ENCODE measurements at regions not wholly inside any gene's neighbourhood (a gene's known extent, or its start where the extent isn't known, plus 50 kb on each side); places are given as distances from the start of the nearest gene placed in this dataset.

DNA sequence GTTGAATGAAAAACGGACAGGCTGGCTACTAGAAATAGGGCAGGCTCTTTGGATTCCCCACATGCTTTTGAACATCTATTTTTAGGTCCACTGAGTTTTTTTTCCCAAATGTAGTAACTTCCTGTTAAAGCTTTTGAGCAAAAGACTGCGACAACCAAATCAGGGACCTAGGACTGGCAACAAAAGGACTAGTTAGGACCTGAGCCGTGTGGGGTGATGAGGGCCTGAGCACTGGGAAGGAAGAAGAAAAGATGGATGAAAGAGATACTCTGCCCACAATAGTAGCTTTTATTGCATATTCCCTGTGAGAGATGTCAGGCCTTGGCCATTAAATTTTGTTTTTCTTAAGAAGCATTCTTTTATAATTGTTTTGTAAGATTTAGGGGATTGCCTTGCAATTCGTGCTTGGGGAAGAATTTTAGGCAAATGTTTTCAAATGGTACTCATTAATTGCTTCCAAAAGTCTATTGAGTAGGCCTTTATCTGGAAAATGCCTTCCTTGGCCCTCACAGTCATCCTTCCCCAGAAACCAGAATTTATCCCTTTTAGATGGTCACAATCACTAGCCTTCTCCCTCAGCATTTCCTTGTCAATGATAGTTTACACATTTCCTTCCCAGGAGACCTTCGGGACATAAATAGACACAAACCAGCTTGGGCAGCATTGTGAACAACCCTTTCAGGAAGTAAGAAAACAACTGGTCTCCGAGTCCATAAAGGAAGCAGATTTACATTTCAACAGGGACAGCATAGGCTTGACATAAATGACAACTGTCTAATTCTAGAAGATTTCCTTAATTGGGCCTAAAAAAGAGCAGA lies 166.5 kb downstream of the RMI1 start:
- Histone ChIP-seq H3K4me1 (peaks cover 0 to 21% (median 13%) of the 10 kb centered on the region in 4 donors), H3K9me3 (no peaks in the 10 kb centered on the region), H3K36me3 (no peaks in the 10 kb centered on the region), H3K27ac (peak overlapping the region; percentile 63 to 76), H3K4me3 (no peak overlapping the region), H3K27me3 (peaks cover 0 to 17% of the 10 kb centered on the region in 2 donors)
- intact Hi-C loops (cut with DNase I; ENCODE audit: low total_unique reads) = no loop called here
- no peak for DNase-seq
- TF ChIP-seq, protein P1, sequence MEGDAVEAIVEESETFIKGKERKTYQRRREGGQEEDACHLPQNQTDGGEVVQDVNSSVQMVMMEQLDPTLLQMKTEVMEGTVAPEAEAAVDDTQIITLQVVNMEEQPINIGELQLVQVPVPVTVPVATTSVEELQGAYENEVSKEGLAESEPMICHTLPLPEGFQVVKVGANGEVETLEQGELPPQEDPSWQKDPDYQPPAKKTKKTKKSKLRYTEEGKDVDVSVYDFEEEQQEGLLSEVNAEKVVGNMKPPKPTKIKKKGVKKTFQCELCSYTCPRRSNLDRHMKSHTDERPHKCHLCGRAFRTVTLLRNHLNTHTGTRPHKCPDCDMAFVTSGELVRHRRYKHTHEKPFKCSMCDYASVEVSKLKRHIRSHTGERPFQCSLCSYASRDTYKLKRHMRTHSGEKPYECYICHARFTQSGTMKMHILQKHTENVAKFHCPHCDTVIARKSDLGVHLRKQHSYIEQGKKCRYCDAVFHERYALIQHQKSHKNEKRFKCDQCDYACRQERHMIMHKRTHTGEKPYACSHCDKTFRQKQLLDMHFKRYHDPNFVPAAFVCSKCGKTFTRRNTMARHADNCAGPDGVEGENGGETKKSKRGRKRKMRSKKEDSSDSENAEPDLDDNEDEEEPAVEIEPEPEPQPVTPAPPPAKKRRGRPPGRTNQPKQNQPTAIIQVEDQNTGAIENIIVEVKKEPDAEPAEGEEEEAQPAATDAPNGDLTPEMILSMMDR (IDR thresholded peaks at IDR 0.05) = no peak

DNA sequence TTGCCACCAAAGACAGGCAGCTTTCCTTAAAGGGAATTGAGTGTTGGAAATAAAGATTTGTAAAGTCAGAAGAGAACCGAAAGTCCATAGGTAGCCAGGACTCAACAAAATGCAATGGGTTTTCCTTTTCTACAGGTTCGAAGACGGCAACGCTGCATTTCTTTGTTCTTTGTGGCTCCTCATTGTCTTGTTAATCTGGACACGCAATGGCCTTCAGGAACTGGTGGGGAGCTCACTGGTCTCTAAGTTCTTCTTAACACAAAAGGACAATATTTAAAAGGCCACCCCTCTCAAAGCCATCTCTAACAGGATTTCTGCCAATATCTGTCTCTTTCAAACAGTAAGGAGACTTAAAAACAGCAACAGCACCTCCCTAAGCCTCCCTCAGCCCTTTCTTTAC lies 170.6 kb downstream of the RMI1 start:
- Histone ChIP-seq H3K27me3 (no peaks in the 10 kb centered on the region), H3K4me3 (no peak overlapping the region), H3K27ac (no peak overlapping the region), H3K4me1 (peaks cover 0 to 20% (median 13%) of the 10 kb centered on the region in 4 donors), H3K36me3 (no peaks in the 10 kb centered on the region), H3K9me3 (no peaks in the 10 kb centered on the region)
- TF ChIP-seq, protein P1 (IDR thresholded peaks at IDR 0.05) = no peak
- intact Hi-C loops (cut with DNase I; ENCODE audit: low total_unique reads) = no loop called here
- no peak for DNase-seq

DNA sequence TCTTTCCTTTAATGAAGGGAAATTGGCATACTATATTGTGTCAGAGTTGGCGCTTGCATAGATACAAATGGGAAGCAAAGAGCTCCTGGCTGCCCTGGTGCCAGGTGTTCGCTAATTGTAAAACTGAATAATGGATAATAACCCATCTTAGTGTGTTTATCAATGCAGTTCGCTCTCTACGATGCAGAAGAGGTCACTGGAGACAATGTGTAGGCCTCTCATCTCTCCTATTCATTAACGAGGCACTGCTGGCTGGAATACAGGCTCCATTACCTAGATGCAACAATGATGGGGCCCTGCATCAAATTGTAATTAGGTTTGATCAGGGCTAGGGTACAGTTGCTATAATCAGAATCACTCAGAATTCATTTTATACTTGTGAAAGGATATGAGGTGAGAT lies 171.0 kb downstream of the RMI1 start:
- intact Hi-C loops (cut with DNase I; ENCODE audit: low total_unique reads) = no loop called here
- no peak overlapping the region for H3K4me3 ChIP-seq
- TF ChIP-seq, protein P1 (IDR thresholded peaks at IDR 0.05) = no peak
- H3K9me3 ChIP-seq = no peaks in the 10 kb centered on the region
- no peaks in the 10 kb centered on the region for H3K36me3 ChIP-seq
- H3K4me1 ChIP-seq = peaks cover 0 to 16% (median 9%) of the 10 kb centered on the region in 4 donors
- H3K27me3 ChIP-seq = no peaks in the 10 kb centered on the region
- H3K27ac ChIP-seq = no peak overlapping the region
- no peak for DNase-seq

DNA sequence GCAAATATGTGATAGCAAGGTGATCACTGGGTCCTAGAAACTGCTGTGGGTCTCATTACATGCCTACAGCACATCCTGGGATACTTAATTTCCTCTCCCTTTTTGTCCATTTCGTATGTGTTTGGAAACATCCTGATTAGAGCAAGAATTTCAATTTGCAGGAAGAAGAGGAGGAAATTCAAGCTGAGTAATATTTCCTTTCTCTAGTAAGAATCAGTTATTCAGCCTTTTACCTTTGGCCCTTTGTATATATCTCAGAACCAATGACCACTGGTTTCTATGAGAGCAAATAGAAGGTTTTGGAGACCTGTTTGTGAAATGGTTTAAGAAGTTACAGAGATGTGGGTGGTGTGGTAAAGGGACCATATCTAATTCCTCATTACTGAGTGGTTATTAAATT lies 171.6 kb downstream of the RMI1 start:
- Histone ChIP-seq H3K27ac (no peak overlapping the region), H3K27me3 (no peaks in the 10 kb centered on the region), H3K4me3 (no peak overlapping the region), H3K4me1 (peaks cover 0 to 10% (median 3%) of the 10 kb centered on the region in 4 donors), H3K9me3 (no peaks in the 10 kb centered on the region), H3K36me3 (no peaks in the 10 kb centered on the region)
- TF ChIP-seq, protein P1 (IDR thresholded peaks at IDR 0.05) = no peak
- DNase-seq = no peak
- intact Hi-C loops (cut with DNase I; ENCODE audit: low total_unique reads) = no loop called here

DNA sequence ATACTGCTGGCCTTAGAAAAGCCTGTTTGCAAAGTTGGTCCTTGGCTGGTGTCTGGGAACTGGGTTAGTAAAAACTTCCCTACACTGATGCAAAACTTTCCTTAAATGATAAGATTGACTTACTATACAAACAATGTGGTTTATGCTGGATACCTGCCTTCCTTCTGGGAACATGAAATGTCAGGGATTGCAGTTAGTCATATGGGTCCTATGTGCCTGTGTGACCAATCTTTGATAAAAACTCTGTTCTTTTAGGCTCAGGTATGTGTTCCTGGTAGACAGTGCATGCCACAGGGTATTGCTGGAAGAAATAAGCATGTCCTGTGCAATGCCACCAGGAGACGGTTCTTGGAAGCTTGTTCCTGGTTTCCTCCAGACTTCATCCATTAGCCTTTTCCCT lies 173.3 kb downstream of the RMI1 start:
- no peaks in the 10 kb centered on the region for H3K36me3 ChIP-seq
- H3K9me3 ChIP-seq = no peaks in the 10 kb centered on the region
- H3K4me3 ChIP-seq = no peak overlapping the region
- no peaks in the 10 kb centered on the region for H3K4me1 ChIP-seq
- H3K27me3 ChIP-seq = no peaks in the 10 kb centered on the region
- no peak overlapping the region for H3K27ac ChIP-seq
- no peak for DNase-seq
- intact Hi-C loops (cut with DNase I; ENCODE audit: low total_unique reads) = no loop called here
- TF ChIP-seq, protein P1 (IDR thresholded peaks at IDR 0.05) = no peak
